Liver (tissue), 3 donors: ENCODE measurements at regions not wholly inside any gene's neighbourhood (a gene's known extent, or its start where the extent isn't known, plus 50 kb on each side); places are given as distances from the start of the nearest gene placed in this dataset.

Experiments used
- GABPA ChIP-seq, 2 donors: IDR thresholded peaks in 1 of 2; conservative IDR thresholded peaks in 1 of 2; 2 replicates each; pipeline ENCODE4 v1.6.1; 2016; ENCODE audit warnings: antibody characterized with exemption in 2 of 2, mild to moderate bottlenecking in 1 of 2, moderate library complexity in 1 of 2
- JUND ChIP-seq, 2 donors: IDR thresholded peaks; 2 replicates each; pipeline ENCODE4 v1.6.1; 2016; ENCODE audit warnings: antibody characterized with exemption in 2 of 2
- RAD21 ChIP-seq, 2 donors: IDR thresholded peaks; 2 replicates each; pipeline ENCODE4 v1.6.1; 2016; ENCODE audit warnings: antibody characterized with exemption in 2 of 2, mild to moderate bottlenecking in 2 of 2
- TF ChIP-seq, protein P1 (sequence below): fragments of 150-350 bp; IDR thresholded peaks from 2 replicates; pipeline ENCODE4 v1.5.1; 2017; ENCODE audit warnings: improper control_type of control experiment, low read depth, low read length; ENCODE audit not compliant: missing input control
- donor health status: healthy.
- donor health status: healthy.

DNA sequence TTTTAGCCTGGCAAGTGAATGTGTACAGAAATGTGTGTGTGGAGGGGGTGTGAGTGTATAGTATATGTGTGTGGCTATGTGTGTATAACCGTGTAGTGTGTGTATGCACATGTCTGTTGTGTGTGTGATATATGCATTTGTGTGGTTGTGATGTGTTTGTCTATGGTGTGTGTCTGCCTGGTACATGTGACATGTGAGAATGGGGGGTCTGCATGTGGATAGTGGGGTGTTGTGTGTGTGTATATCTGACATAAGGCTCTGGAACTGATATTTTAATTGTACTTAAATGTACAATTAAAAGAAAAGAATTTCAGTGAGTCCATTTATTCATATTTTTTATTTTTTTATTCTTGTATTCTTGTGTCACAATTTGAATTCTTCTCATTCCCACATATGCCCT lies 57.2 kb upstream of the CNR1 start:
- no peak for TF ChIP-seq RAD21 (IDR thresholded peaks at IDR 0.05)
- TF ChIP-seq, protein P1, sequence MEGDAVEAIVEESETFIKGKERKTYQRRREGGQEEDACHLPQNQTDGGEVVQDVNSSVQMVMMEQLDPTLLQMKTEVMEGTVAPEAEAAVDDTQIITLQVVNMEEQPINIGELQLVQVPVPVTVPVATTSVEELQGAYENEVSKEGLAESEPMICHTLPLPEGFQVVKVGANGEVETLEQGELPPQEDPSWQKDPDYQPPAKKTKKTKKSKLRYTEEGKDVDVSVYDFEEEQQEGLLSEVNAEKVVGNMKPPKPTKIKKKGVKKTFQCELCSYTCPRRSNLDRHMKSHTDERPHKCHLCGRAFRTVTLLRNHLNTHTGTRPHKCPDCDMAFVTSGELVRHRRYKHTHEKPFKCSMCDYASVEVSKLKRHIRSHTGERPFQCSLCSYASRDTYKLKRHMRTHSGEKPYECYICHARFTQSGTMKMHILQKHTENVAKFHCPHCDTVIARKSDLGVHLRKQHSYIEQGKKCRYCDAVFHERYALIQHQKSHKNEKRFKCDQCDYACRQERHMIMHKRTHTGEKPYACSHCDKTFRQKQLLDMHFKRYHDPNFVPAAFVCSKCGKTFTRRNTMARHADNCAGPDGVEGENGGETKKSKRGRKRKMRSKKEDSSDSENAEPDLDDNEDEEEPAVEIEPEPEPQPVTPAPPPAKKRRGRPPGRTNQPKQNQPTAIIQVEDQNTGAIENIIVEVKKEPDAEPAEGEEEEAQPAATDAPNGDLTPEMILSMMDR, result no peak
- no peak for TF ChIP-seq JUND (IDR thresholded peaks at IDR 0.05)
- TF ChIP-seq GABPA (IDR thresholded peaks at IDR 0.05 in 1 of 2, conservative IDR thresholded peaks at IDR 0.05 in 1 of 2), result no peak
